ENCODE measurements at regions not wholly inside any gene's neighbourhood (a gene's known extent, or its start where the extent isn't known, plus 50 kb on each side); places are given as distances from the start of the nearest gene placed in this dataset.

DNA sequence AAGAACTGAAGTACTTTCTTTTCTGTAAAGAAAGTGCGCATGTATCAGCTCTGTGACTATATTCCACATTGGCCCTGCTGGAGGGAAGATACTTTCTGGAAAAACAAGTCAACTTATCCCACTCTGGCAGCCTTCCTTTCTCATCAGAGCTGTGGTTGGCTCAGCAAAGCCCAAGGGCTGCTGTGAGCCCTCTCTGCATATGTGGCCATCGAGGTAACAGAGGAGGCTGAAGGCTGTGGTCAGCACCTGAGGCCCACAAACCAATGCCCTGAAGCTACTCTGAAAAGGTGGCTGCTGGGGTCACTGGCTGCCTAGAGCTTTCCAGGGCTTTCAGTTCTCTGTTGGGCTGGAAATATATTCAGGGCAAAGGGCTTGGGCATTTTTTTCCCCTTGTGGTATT, 70.8 kb upstream of the IGF1 start:
- TF ChIP-seq, protein P1, sequence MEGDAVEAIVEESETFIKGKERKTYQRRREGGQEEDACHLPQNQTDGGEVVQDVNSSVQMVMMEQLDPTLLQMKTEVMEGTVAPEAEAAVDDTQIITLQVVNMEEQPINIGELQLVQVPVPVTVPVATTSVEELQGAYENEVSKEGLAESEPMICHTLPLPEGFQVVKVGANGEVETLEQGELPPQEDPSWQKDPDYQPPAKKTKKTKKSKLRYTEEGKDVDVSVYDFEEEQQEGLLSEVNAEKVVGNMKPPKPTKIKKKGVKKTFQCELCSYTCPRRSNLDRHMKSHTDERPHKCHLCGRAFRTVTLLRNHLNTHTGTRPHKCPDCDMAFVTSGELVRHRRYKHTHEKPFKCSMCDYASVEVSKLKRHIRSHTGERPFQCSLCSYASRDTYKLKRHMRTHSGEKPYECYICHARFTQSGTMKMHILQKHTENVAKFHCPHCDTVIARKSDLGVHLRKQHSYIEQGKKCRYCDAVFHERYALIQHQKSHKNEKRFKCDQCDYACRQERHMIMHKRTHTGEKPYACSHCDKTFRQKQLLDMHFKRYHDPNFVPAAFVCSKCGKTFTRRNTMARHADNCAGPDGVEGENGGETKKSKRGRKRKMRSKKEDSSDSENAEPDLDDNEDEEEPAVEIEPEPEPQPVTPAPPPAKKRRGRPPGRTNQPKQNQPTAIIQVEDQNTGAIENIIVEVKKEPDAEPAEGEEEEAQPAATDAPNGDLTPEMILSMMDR (conservative IDR thresholded peaks at IDR 0.05; ENCODE audit: low read length) = no peak
- TF ChIP-seq EZH2phosphoT487 (IDR thresholded peaks at IDR 0.05; ENCODE audit: borderline replicate concordance, low read depth, low read length) = no peak
- H3K79me2 ChIP-seq (ENCODE audit: insufficient read depth, low read depth, low read length) = no peaks in the 10 kb centered on the region
- no peak overlapping the region for H3K27ac ChIP-seq (ENCODE audit: low read depth, low read length, poor library complexity, severe bottlenecking)
- H2AFZ ChIP-seq (ENCODE audit: low read length) = no peak overlapping the region
- H3K4me3 ChIP-seq (ENCODE audit: low read depth, low read length, poor library complexity, severe bottlenecking) = no peak overlapping the region
- H3K36me3 ChIP-seq (ENCODE audit: insufficient read depth, low read length) = no peaks in the 10 kb centered on the region
- no TSS peak for BruUV-seq (replicated peaks)
- H3K4me1 ChIP-seq (ENCODE audit: insufficient read depth, low read length, poor library complexity, severe bottlenecking) = no peaks in the 10 kb centered on the region
- no peak for DNase-seq (ENCODE audit: low spot score)
- CTCF ChIA-PET (ENCODE audit: unreplicated experiment) = no interaction called here
- H3K4me2 ChIP-seq (ENCODE audit: low read length) = no peak overlapping the region
- intact Hi-C loops (cut with micrococcal nuclease; ENCODE audit: unreplicated experiment) = no loop called here
- POLR2A ChIA-PET = interaction anchor here (0.6 to 0.7 kb wide), 4 partner anchors 34 to 126 kb away, joined by 3 to 6 read pairs (median 5); no protein-coding TSS in a partner anchor
- no peaks in the 10 kb centered on the region for H3K9me2 ChIP-seq (ENCODE audit: insufficient read depth, low read length)
- H3K9me3 ChIP-seq (ENCODE audit: low read length) = no peaks in the 10 kb centered on the region
- no peaks in the 10 kb centered on the region for H4K20me1 ChIP-seq (ENCODE audit: insufficient read depth, low read length)

DNA sequence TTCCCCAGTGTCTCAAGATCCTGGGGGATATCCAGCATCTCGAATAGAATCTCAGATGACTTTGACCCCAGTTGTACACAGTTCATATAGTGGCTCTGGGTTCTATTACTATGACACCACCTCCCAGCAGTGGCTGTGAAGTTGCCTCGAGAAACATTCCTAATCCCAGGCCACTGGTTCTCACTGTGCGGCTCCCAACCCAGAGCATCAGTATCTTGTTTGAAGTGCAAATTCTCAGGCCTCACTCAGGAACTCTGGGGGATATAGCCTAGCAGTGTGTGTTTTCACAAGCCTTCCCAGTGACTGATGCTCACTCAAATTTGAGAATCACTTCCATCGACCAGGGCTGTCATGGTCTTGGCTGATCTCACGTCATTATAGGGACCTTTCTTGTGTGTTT, 69.3 kb upstream of the IGF1 start:
- no peak overlapping the region for H2AFZ ChIP-seq (ENCODE audit: low read length)
- H3K79me2 ChIP-seq (ENCODE audit: insufficient read depth, low read depth, low read length) = no peaks in the 10 kb centered on the region
- H3K27ac ChIP-seq (ENCODE audit: low read depth, low read length, poor library complexity, severe bottlenecking) = no peak overlapping the region
- no peaks in the 10 kb centered on the region for H3K9me3 ChIP-seq (ENCODE audit: low read length)
- TF ChIP-seq EZH2phosphoT487 (IDR thresholded peaks at IDR 0.05; ENCODE audit: borderline replicate concordance, low read depth, low read length) = no peak
- TF ChIP-seq, protein P1 (conservative IDR thresholded peaks at IDR 0.05; ENCODE audit: low read length) = no peak
- no peaks in the 10 kb centered on the region for H3K9me2 ChIP-seq (ENCODE audit: insufficient read depth, low read length)
- H3K4me3 ChIP-seq (ENCODE audit: low read depth, low read length, poor library complexity, severe bottlenecking) = no peak overlapping the region
- H4K20me1 ChIP-seq (ENCODE audit: insufficient read depth, low read length) = no peaks in the 10 kb centered on the region
- intact Hi-C loops (cut with micrococcal nuclease; ENCODE audit: unreplicated experiment) = no loop called here
- POLR2A ChIA-PET = no interaction called here
- no peaks in the 10 kb centered on the region for H3K4me1 ChIP-seq (ENCODE audit: insufficient read depth, low read length, poor library complexity, severe bottlenecking)
- DNase-seq (ENCODE audit: low spot score) = no peak
- no peaks in the 10 kb centered on the region for H3K36me3 ChIP-seq (ENCODE audit: insufficient read depth, low read length)
- no peak overlapping the region for H3K4me2 ChIP-seq (ENCODE audit: low read length)
- BruUV-seq (replicated peaks) = no TSS peak
- CTCF ChIA-PET (ENCODE audit: unreplicated experiment) = no interaction called here

GRCh38 chr12:102548543-102548942, 68.2 kb upstream of the IGF1 start:
- ChIA-PET POLR2A (interaction anchor here (0.6 kb wide), 1 partner anchor 380 kb away, joined by 3 read pairs; no protein-coding TSS in a partner anchor), CTCF (ENCODE audit: unreplicated experiment) (no interaction called here)
- Histone ChIP-seq H3K4me2 (ENCODE audit: low read length) (no peak overlapping the region), H3K36me3 (ENCODE audit: insufficient read depth, low read length) (no peaks in the 10 kb centered on the region), H3K79me2 (ENCODE audit: insufficient read depth, low read depth, low read length) (no peaks in the 10 kb centered on the region), H3K27ac (ENCODE audit: low read depth, low read length, poor library complexity, severe bottlenecking) (no peak overlapping the region), H3K4me3 (ENCODE audit: low read depth, low read length, poor library complexity, severe bottlenecking) (no peak overlapping the region), H2AFZ (ENCODE audit: low read length) (no peak overlapping the region), H3K4me1 (ENCODE audit: insufficient read depth, low read length, poor library complexity, severe bottlenecking) (no peaks in the 10 kb centered on the region), H3K9me3 (ENCODE audit: low read length) (no peaks in the 10 kb centered on the region), H4K20me1 (ENCODE audit: insufficient read depth, low read length) (no peaks in the 10 kb centered on the region), H3K9me2 (ENCODE audit: insufficient read depth, low read length) (no peaks in the 10 kb centered on the region)
- no TSS peak for BruUV-seq (replicated peaks)
- no peak for DNase-seq (ENCODE audit: low spot score)
- no peak for TF ChIP-seq EZH2phosphoT487 (IDR thresholded peaks at IDR 0.05; ENCODE audit: borderline replicate concordance, low read depth, low read length)
- TF ChIP-seq, protein P1 (conservative IDR thresholded peaks at IDR 0.05; ENCODE audit: low read length) = no peak
- intact Hi-C loops (cut with micrococcal nuclease; ENCODE audit: unreplicated experiment) = no loop called here

Data from OCI-LY7 (cell line).